ENCODE measurements at regions not wholly inside any gene's neighbourhood (a gene's known extent, or its start where the extent isn't known, plus 50 kb on each side); places are given as distances from the start of the nearest gene placed in this dataset.

DNA sequence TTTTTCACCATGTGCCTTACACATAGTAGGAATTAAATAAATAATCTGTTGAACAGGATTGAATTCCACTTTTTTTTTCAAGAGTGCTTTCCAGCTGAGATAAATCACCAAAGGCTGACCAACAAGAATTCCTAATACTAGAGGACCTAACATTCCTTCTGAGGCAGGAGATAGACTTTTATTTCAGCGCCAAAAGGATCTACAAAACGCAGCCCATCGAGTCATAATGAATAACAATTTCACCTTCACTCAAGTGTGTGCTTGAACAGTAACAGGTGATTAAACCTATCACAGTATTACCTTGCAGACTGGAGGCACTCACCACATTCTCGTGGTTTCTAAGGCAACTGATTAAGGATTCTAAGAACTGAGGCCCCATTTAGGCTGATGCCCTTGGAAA is 224.3 kb upstream of the ATP2B1 start:
- 87 to 95% methylated on average over 4 of the region's 4 CpGs for WGBS, 2 donors
- no peak for TF ChIP-seq CTCF (IDR thresholded peaks at IDR 0.05)
- no peak for TF ChIP-seq POLR2A (IDR thresholded peaks at IDR 0.05)
- H3K4me3 ChIP-seq (ENCODE audit: low read depth, poor library complexity, severe bottlenecking) = no peak overlapping the region
- no peak for DNase-seq (ENCODE audit: low spot score in 2 of 2)
- intact Hi-C loops (cut with DNase I; ENCODE audit: low total_unique reads) = no loop called here

DNA sequence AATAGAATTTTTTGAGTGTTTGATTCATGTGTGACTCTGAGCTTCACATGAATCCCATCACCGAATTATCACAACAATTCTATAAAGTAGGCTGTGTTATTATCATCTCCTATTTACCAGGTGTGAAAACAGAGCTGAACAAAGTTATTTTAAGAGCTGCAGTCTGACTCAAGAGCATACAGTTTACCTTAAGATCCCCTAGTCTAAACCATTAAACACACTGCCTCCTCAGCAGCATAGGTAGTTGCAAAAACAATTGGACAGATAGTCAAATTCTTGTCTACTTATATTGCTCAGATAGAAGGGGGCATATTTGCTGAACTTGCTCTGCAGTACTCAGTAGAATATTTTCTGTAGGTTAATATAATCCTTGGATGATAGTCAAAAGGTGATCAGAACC is 219.8 kb upstream of the ATP2B1 start:
- intact Hi-C loops (cut with DNase I; ENCODE audit: low total_unique reads) = no loop called here
- H3K4me3 ChIP-seq (ENCODE audit: low read depth, poor library complexity, severe bottlenecking) = no peak overlapping the region
- WGBS, 2 donors = 90 to 96% methylated on average over 1 of the region's 1 CpG
- no peak for TF ChIP-seq POLR2A (IDR thresholded peaks at IDR 0.05)
- TF ChIP-seq CTCF (IDR thresholded peaks at IDR 0.05) = no peak
- DNase-seq (ENCODE audit: low spot score in 2 of 2) = no peak

DNA sequence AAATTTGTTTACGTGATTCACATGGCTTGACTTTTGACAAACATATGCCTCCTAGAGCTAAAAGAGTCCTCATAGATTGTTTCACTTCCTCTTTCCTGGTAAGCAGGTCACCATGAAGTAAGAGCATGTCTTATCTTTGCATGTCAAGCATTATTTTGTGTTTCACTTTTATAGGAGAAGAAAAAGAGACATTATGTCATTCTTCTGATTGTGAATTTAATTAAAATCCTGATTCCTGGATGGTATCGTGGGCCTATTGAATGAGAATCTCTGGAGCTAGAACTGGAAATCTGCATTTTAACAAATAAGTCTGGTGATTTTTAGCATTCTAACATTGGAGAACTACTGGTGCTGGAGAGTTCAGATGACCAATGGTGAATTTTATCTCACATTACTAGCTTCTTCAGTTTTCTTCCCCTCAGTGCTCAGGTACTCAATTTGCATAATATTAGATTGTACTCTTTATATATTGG is 218.6 kb upstream of the ATP2B1 start:
- DNase-seq (ENCODE audit: low spot score in 2 of 2) = no peak
- WGBS, 2 donors = 82 to 94% methylated on average over 2 of the region's 2 CpGs
- intact Hi-C loops (cut with DNase I; ENCODE audit: low total_unique reads) = no loop called here
- TF ChIP-seq POLR2A (IDR thresholded peaks at IDR 0.05) = no peak
- TF ChIP-seq CTCF (IDR thresholded peaks at IDR 0.05) = no peak
- H3K4me3 ChIP-seq (ENCODE audit: low read depth, poor library complexity, severe bottlenecking) = no peak overlapping the region

DNA sequence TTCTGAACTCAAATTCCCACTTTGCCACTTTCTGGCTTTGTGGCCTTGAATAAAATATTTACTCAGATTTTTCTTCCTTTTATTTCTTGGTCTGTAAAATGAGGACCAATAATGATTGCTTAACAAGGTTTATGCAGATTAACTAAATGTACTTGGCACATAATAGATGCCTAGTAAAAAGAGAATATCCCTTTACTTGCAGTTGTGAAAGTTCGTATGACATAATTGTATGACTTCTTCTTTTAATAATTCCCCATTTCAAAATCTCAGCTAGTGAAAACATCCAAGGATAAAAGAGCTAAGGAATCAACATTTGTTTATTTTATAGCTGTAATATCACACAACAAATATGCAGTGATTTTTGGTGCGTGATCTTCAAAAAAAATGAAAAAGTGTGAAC is 215.6 kb upstream of the ATP2B1 start:
- H3K4me3 ChIP-seq (ENCODE audit: low read depth, poor library complexity, severe bottlenecking) = no peak overlapping the region
- intact Hi-C loops (cut with DNase I; ENCODE audit: low total_unique reads) = no loop called here
- WGBS, 2 donors = 80 to 81% methylated on average over 2 of the region's 2 CpGs
- no peak for DNase-seq (ENCODE audit: low spot score in 2 of 2)
- no peak for TF ChIP-seq POLR2A (IDR thresholded peaks at IDR 0.05)
- TF ChIP-seq CTCF (IDR thresholded peaks at IDR 0.05) = no peak

- no peak for DNase-seq (ENCODE audit: low spot score in 2 of 2)
- no peak for TF ChIP-seq CTCF (IDR thresholded peaks at IDR 0.05)
- TF ChIP-seq POLR2A (IDR thresholded peaks at IDR 0.05) = no peak
- intact Hi-C loops (cut with DNase I; ENCODE audit: low total_unique reads) = no loop called here
- H3K4me3 ChIP-seq (ENCODE audit: low read depth, poor library complexity, severe bottlenecking) = no peak overlapping the region
Measured at GRCh38 chr12:89923091-89923490, 214.5 kb upstream of the ATP2B1 start.

GRCh38 chr12:89920866-89921265 is 212.2 kb upstream of the ATP2B1 start:
- TF ChIP-seq POLR2A (IDR thresholded peaks at IDR 0.05) (no peak), CTCF (IDR thresholded peaks at IDR 0.05) (no peak)
- DNase-seq (ENCODE audit: low spot score in 2 of 2) = no peak
- WGBS, 2 donors = 87 to 88% methylated on average over 6 of the region's 6 CpGs
- intact Hi-C loops (cut with DNase I; ENCODE audit: low total_unique reads) = no loop called here
- no peak overlapping the region for H3K4me3 ChIP-seq (ENCODE audit: low read depth, poor library complexity, severe bottlenecking)
